K562 (cell line): ENCODE measurements at regions not wholly inside any gene's neighbourhood (a gene's known extent, or its start where the extent isn't known, plus 50 kb on each side); places are given as distances from the start of the nearest gene placed in this dataset.

Source experiments
- CTCF ChIP-seq, 3 experiments: IDR thresholded peaks in 2 of 3; conservative IDR thresholded peaks in 1 of 3; 2 replicates each; pipeline ENCODE4 v1.5.1; 2011 to 2012; ENCODE audit warnings: low read length in 3 of 3, mild to moderate bottlenecking in 3 of 3, control low read depth in 2 of 3, improper control_type of control experiment in 1 of 3, inconsistent platforms in 1 of 3, low read depth in 1 of 3, mixed read lengths in 1 of 3, moderate library complexity in 1 of 3; ENCODE audit not compliant: insufficient read depth in 2 of 3
- EP300 ChIP-seq: IDR thresholded peaks from 2 replicates; pipeline ENCODE4 v1.6.1; 2012; ENCODE audit warnings: low read length, improper control_type of control experiment
- ETV6 ChIP-seq, 3 experiments: fragments of 150-350 bp in 1 of 3; sonication (generic) in 1 of 3; formaldehyde crosslinking in 1 of 3; IDR thresholded peaks; 2 replicates each; pipeline versions ENCODE4 v1.6.1 to v1.8.0; 2014 to 2022; ENCODE audit warnings: borderline replicate concordance in 2 of 3, low read depth in 2 of 3, antibody characterized with exemption in 1 of 3, low read length in 1 of 3, mild to moderate bottlenecking in 1 of 3, missing genetic modification reagents in 1 of 3
- FOXO4 ChIP-seq: fragments of 450-650 bp; formaldehyde crosslinking; IDR thresholded peaks from 2 replicates; pipeline ENCODE4 v1.4.0; 2020; ENCODE audit warnings: mild to moderate bottlenecking, moderate library complexity
- NR2F6 ChIP-seq: fragments of 450-650 bp; formaldehyde crosslinking; IDR thresholded peaks from 2 replicates; pipeline ENCODE4 v1.4.0; 2020; ENCODE audit warnings: mild to moderate bottlenecking
- POLR2AphosphoS5 ChIP-seq: IDR thresholded peaks from 2 replicates; pipeline ENCODE4 v1.6.1; 2011; ENCODE audit warnings: mild to moderate bottlenecking, low read depth, low read length, moderate library complexity; ENCODE audit not compliant: control insufficient read depth, insufficient read depth
- STAT5A ChIP-seq: IDR thresholded peaks from 2 replicates; pipeline ENCODE4 v1.6.1; 2012; ENCODE audit warnings: low read length, inconsistent platforms, borderline replicate concordance

- TF ChIP-seq STAT5A = no peak
- TF ChIP-seq EP300 = no peak
- TF ChIP-seq POLR2AphosphoS5 = no peak
- TF ChIP-seq FOXO4 (CRISPR knock-in tag) = no peak
- no peak for TF ChIP-seq CTCF (IDR thresholded peaks at IDR 0.05 in 2 of 3, conservative IDR thresholded peaks at IDR 0.05 in 1 of 3; ENCODE audit: insufficient read depth in 2 of 3, low read depth in 1 of 3, low read length in 3 of 3)
- no peak for TF ChIP-seq NR2F6 (CRISPR knock-in tag)
- no peak for TF ChIP-seq ETV6 (IDR thresholded peaks at IDR 0.05; ENCODE audit: borderline replicate concordance in 1 of 2, low read depth in 2 of 2, low read length in 1 of 2)
- TF ChIP-seq ETV6 (CRISPR knock-in tag; IDR thresholded peaks at IDR 0.05; ENCODE audit: borderline replicate concordance) = no peak
These were observed 99.8 kb upstream of the SEMA3A start for GRCh38 chr7:84294391-84294790.
